ENCODE measurements at regions not wholly inside any gene's neighbourhood (a gene's known extent, or its start where the extent isn't known, plus 50 kb on each side); places are given as distances from the start of the nearest gene placed in this dataset.

GRCh38 chr6:104322841-104323240, 536.9 kb downstream of the HACE1 start:
- Histone ChIP-seq H3K36me3 (ENCODE audit: control insufficient read depth in 2 of 2, insufficient read depth in 2 of 2, low read length in 1 of 2) (no peaks in the 10 kb centered on the region), H3K27ac (ENCODE audit: low read depth in 1 of 2, low read length in 1 of 2) (no peak overlapping the region), H3K27me3 (ENCODE audit: control insufficient read depth in 2 of 2, insufficient read depth in 1 of 2, low read length in 1 of 2) (no peaks in the 10 kb centered on the region), H3K9me3 (ENCODE audit: control insufficient read depth in 2 of 2, insufficient read depth in 1 of 2, low read length in 1 of 2) (no peaks in the 10 kb centered on the region), H3K4me3 (ENCODE audit: low read length in 2 of 2) (no peak overlapping the region), H3K4me1 (ENCODE audit: control insufficient read depth in 2 of 2, insufficient read depth in 2 of 2, low read length in 2 of 2) (no peaks in the 10 kb centered on the region)
- WGBS: 42% methylated on average over 5 of the region's 5 CpGs
- DNase-seq (ENCODE audit: low read depth in 6 of 9, low spot score in 9 of 9): no peak

GRCh38 chr6:104321301-104321700, 538.4 kb downstream of the HACE1 start:
- Histone ChIP-seq H3K4me3 (ENCODE audit: low read length in 2 of 2) (no peak overlapping the region), H3K9me3 (ENCODE audit: control insufficient read depth in 2 of 2, insufficient read depth in 1 of 2, low read length in 1 of 2) (no peaks in the 10 kb centered on the region), H3K36me3 (ENCODE audit: control insufficient read depth in 2 of 2, insufficient read depth in 2 of 2, low read length in 1 of 2) (no peaks in the 10 kb centered on the region), H3K27ac (ENCODE audit: low read depth in 1 of 2, low read length in 1 of 2) (no peak overlapping the region), H3K4me1 (ENCODE audit: control insufficient read depth in 2 of 2, insufficient read depth in 2 of 2, low read length in 2 of 2) (no peaks in the 10 kb centered on the region), H3K27me3 (ENCODE audit: control insufficient read depth in 2 of 2, insufficient read depth in 1 of 2, low read length in 1 of 2) (no peaks in the 10 kb centered on the region)
- no peak for DNase-seq (ENCODE audit: low read depth in 6 of 9, low spot score in 9 of 9)
- WGBS: 96% methylated on average over 1 of the region's 1 CpG

GRCh38 chr6:104320896-104321295, 538.8 kb downstream of the HACE1 start:
- no peak overlapping the region for H3K27ac ChIP-seq (ENCODE audit: low read depth in 1 of 2, low read length in 1 of 2)
- WGBS: 68% methylated on average over 4 of the region's 4 CpGs
- no peak for DNase-seq (ENCODE audit: low read depth in 6 of 9, low spot score in 9 of 9)
- no peaks in the 10 kb centered on the region for H3K36me3 ChIP-seq (ENCODE audit: control insufficient read depth in 2 of 2, insufficient read depth in 2 of 2, low read length in 1 of 2)
- no peaks in the 10 kb centered on the region for H3K9me3 ChIP-seq (ENCODE audit: control insufficient read depth in 2 of 2, insufficient read depth in 1 of 2, low read length in 1 of 2)
- H3K27me3 ChIP-seq (ENCODE audit: control insufficient read depth in 2 of 2, insufficient read depth in 1 of 2, low read length in 1 of 2): no peaks in the 10 kb centered on the region
- H3K4me3 ChIP-seq (ENCODE audit: low read length in 2 of 2): no peak overlapping the region
- no peaks in the 10 kb centered on the region for H3K4me1 ChIP-seq (ENCODE audit: control insufficient read depth in 2 of 2, insufficient read depth in 2 of 2, low read length in 2 of 2)

- no peaks in the 10 kb centered on the region for H3K9me3 ChIP-seq (ENCODE audit: control insufficient read depth in 2 of 2, insufficient read depth in 1 of 2, low read length in 1 of 2)
- no peaks in the 10 kb centered on the region for H3K36me3 ChIP-seq (ENCODE audit: control insufficient read depth in 2 of 2, insufficient read depth in 2 of 2, low read length in 1 of 2)
- no peak for DNase-seq (ENCODE audit: low read depth in 6 of 9, low spot score in 9 of 9)
- no peak overlapping the region for H3K4me3 ChIP-seq (ENCODE audit: low read length in 2 of 2)
- no peaks in the 10 kb centered on the region for H3K4me1 ChIP-seq (ENCODE audit: control insufficient read depth in 2 of 2, insufficient read depth in 2 of 2, low read length in 2 of 2)
- H3K27me3 ChIP-seq (ENCODE audit: control insufficient read depth in 2 of 2, insufficient read depth in 1 of 2, low read length in 1 of 2): no peaks in the 10 kb centered on the region
- no peak overlapping the region for H3K27ac ChIP-seq (ENCODE audit: low read depth in 1 of 2, low read length in 1 of 2)
- WGBS: 92% methylated on average over 3 of the region's 3 CpGs
These were observed 546.9 kb downstream of the HACE1 start for GRCh38 chr6:104312851-104313250.

- H3K36me3 ChIP-seq (ENCODE audit: control insufficient read depth in 2 of 2, insufficient read depth in 2 of 2, low read length in 1 of 2): no peaks in the 10 kb centered on the region
- WGBS: 82% methylated on average over 2 of the region's 2 CpGs
- DNase-seq (ENCODE audit: low read depth in 6 of 9, low spot score in 9 of 9): no peak
- no peaks in the 10 kb centered on the region for H3K27me3 ChIP-seq (ENCODE audit: control insufficient read depth in 2 of 2, insufficient read depth in 1 of 2, low read length in 1 of 2)
- no peaks in the 10 kb centered on the region for H3K4me1 ChIP-seq (ENCODE audit: control insufficient read depth in 2 of 2, insufficient read depth in 2 of 2, low read length in 2 of 2)
- no peaks in the 10 kb centered on the region for H3K9me3 ChIP-seq (ENCODE audit: control insufficient read depth in 2 of 2, insufficient read depth in 1 of 2, low read length in 1 of 2)
- no peak overlapping the region for H3K27ac ChIP-seq (ENCODE audit: low read depth in 1 of 2, low read length in 1 of 2)
- H3K4me3 ChIP-seq (ENCODE audit: low read length in 2 of 2): no peak overlapping the region
These were observed 553.5 kb downstream of the HACE1 start for GRCh38 chr6:104306211-104306610.

GRCh38 chr6:104305206-104305605, 554.5 kb downstream of the HACE1 start:
- H3K36me3 ChIP-seq (ENCODE audit: control insufficient read depth in 2 of 2, insufficient read depth in 2 of 2, low read length in 1 of 2): no peaks in the 10 kb centered on the region
- no peak for DNase-seq (ENCODE audit: low read depth in 6 of 9, low spot score in 9 of 9)
- H3K9me3 ChIP-seq (ENCODE audit: control insufficient read depth in 2 of 2, insufficient read depth in 1 of 2, low read length in 1 of 2): no peaks in the 10 kb centered on the region
- no peaks in the 10 kb centered on the region for H3K4me1 ChIP-seq (ENCODE audit: control insufficient read depth in 2 of 2, insufficient read depth in 2 of 2, low read length in 2 of 2)
- no peaks in the 10 kb centered on the region for H3K27me3 ChIP-seq (ENCODE audit: control insufficient read depth in 2 of 2, insufficient read depth in 1 of 2, low read length in 1 of 2)
- H3K4me3 ChIP-seq (ENCODE audit: low read length in 2 of 2): no peak overlapping the region
- 92% methylated on average over 5 of the region's 5 CpGs for WGBS
- H3K27ac ChIP-seq (ENCODE audit: low read depth in 1 of 2, low read length in 1 of 2): no peak overlapping the region

- Histone ChIP-seq H3K27me3 (ENCODE audit: control insufficient read depth in 2 of 2, insufficient read depth in 1 of 2, low read length in 1 of 2) (no peaks in the 10 kb centered on the region), H3K36me3 (ENCODE audit: control insufficient read depth in 2 of 2, insufficient read depth in 2 of 2, low read length in 1 of 2) (no peaks in the 10 kb centered on the region)
- WGBS: 89% methylated on average over 10 of the region's 10 CpGs
These were observed 557.8 kb downstream of the HACE1 start for GRCh38 chr6:104301951-104302350.

GRCh38 chr6:104286641-104287040, 573.1 kb downstream of the HACE1 start:
- Histone ChIP-seq H3K4me1 (ENCODE audit: control insufficient read depth in 2 of 2, insufficient read depth in 2 of 2, low read length in 2 of 2) (no peaks in the 10 kb centered on the region), H3K36me3 (ENCODE audit: control insufficient read depth in 2 of 2, insufficient read depth in 2 of 2, low read length in 1 of 2) (no peaks in the 10 kb centered on the region), H3K4me3 (ENCODE audit: low read length in 2 of 2) (no peak overlapping the region), H3K27ac (ENCODE audit: low read depth in 1 of 2, low read length in 1 of 2) (no peak overlapping the region), H3K9me3 (ENCODE audit: control insufficient read depth in 2 of 2, insufficient read depth in 1 of 2, low read length in 1 of 2) (no peaks in the 10 kb centered on the region), H3K27me3 (ENCODE audit: control insufficient read depth in 2 of 2, insufficient read depth in 1 of 2, low read length in 1 of 2) (no peaks in the 10 kb centered on the region)
- DNase-seq (ENCODE audit: low read depth in 6 of 9, low spot score in 9 of 9): no peak
- 95% methylated on average over 1 of the region's 1 CpG for WGBS

More at GRCh38 chr6:104301951-104302350, 557.8 kb downstream of the HACE1 start:
- Histone ChIP-seq H3K4me1 (ENCODE audit: control insufficient read depth in 2 of 2, insufficient read depth in 2 of 2, low read length in 2 of 2) (no peaks in the 10 kb centered on the region), H3K27ac (ENCODE audit: low read depth in 1 of 2, low read length in 1 of 2) (no peak overlapping the region), H3K9me3 (ENCODE audit: control insufficient read depth in 2 of 2, insufficient read depth in 1 of 2, low read length in 1 of 2) (no peaks in the 10 kb centered on the region), H3K4me3 (ENCODE audit: low read length in 2 of 2) (no peak overlapping the region)
- DNase-seq (ENCODE audit: low read depth in 6 of 9, low spot score in 9 of 9): no peak

GRCh38 chr6:104284872-104285271, 574.8 kb downstream of the HACE1 start:
- Histone ChIP-seq H3K36me3 (ENCODE audit: control insufficient read depth in 2 of 2, insufficient read depth in 2 of 2, low read length in 1 of 2) (no peaks in the 10 kb centered on the region), H3K9me3 (ENCODE audit: control insufficient read depth in 2 of 2, insufficient read depth in 1 of 2, low read length in 1 of 2) (no peaks in the 10 kb centered on the region), H3K27me3 (ENCODE audit: control insufficient read depth in 2 of 2, insufficient read depth in 1 of 2, low read length in 1 of 2) (no peaks in the 10 kb centered on the region), H3K27ac (ENCODE audit: low read depth in 1 of 2, low read length in 1 of 2) (no peak overlapping the region), H3K4me1 (ENCODE audit: control insufficient read depth in 2 of 2, insufficient read depth in 2 of 2, low read length in 2 of 2) (no peaks in the 10 kb centered on the region), H3K4me3 (ENCODE audit: low read length in 2 of 2) (no peak overlapping the region)
- WGBS: 96% methylated on average over 4 of the region's 4 CpGs
- no peak for DNase-seq (ENCODE audit: low read depth in 6 of 9, low spot score in 9 of 9)

- no peaks in the 10 kb centered on the region for H3K27me3 ChIP-seq (ENCODE audit: control insufficient read depth in 2 of 2, insufficient read depth in 1 of 2, low read length in 1 of 2)
- no peak overlapping the region for H3K4me3 ChIP-seq (ENCODE audit: low read length in 2 of 2)
These were observed 577.1 kb downstream of the HACE1 start for GRCh38 chr6:104282581-104282980.

More at GRCh38 chr6:104282581-104282980, 577.1 kb downstream of the HACE1 start:
- Histone ChIP-seq H3K9me3 (ENCODE audit: control insufficient read depth in 2 of 2, insufficient read depth in 1 of 2, low read length in 1 of 2) (no peaks in the 10 kb centered on the region), H3K4me1 (ENCODE audit: control insufficient read depth in 2 of 2, insufficient read depth in 2 of 2, low read length in 2 of 2) (no peaks in the 10 kb centered on the region), H3K27ac (ENCODE audit: low read depth in 1 of 2, low read length in 1 of 2) (no peak overlapping the region), H3K36me3 (ENCODE audit: control insufficient read depth in 2 of 2, insufficient read depth in 2 of 2, low read length in 1 of 2) (no peaks in the 10 kb centered on the region)
- 95% methylated on average over 2 of the region's 2 CpGs for WGBS
- no peak for DNase-seq (ENCODE audit: low read depth in 6 of 9, low spot score in 9 of 9)
